MM.1S (cell line): ENCODE measurements at regions not wholly inside any gene's neighbourhood (a gene's known extent, or its start where the extent isn't known, plus 50 kb on each side); places are given as distances from the start of the nearest gene placed in this dataset.

Source experiments
- DNase-seq: peaks from one replicate; pipeline ENCODE4 v3.0.0-alpha.2; 2015
- H2AFZ ChIP-seq: fragments of 300-600 bp; sonication (generic); 2 replicates; pipeline ENCODE4 v1.6.0; 2016; ENCODE audit warnings: antibody characterized with exemption, low read length
- H3F3A ChIP-seq: fragments of 300-600 bp; sonication (generic); 2 replicates; pipeline ENCODE4 v1.6.1; 2016; ENCODE audit warnings: mild to moderate bottlenecking, antibody characterized with exemption, low read length, moderate library complexity, mixed read lengths; ENCODE audit not compliant: insufficient read depth
- H3K27ac ChIP-seq: fragments of 300-600 bp; sonication (generic); 2 replicates; pipeline ENCODE4 v1.5.1; 2016; ENCODE audit warnings: mild to moderate bottlenecking, low read length
- H3K27me3 ChIP-seq: fragments of 300-600 bp; sonication (generic); replicated peaks from 2 replicates; pipeline ENCODE4 v1.6.0; 2016; ENCODE audit warnings: low read length; ENCODE audit not compliant: insufficient read depth
- H3K36me3 ChIP-seq: fragments of 300-600 bp; sonication (generic); replicated peaks from 2 replicates; pipeline ENCODE4 v1.6.1; 2016; ENCODE audit warnings: mild to moderate bottlenecking, low read length, mixed read lengths; ENCODE audit not compliant: insufficient read depth
- H3K4me1 ChIP-seq: fragments of 300-600 bp; sonication (generic); 2 replicates; pipeline ENCODE4 v1.6.1; 2016; ENCODE audit warnings: low read length, mixed read lengths
- H3K4me2 ChIP-seq: fragments of 300-600 bp; sonication (generic); 2 replicates; pipeline ENCODE4 v1.6.0; 2016; ENCODE audit warnings: low read depth, low read length
- H3K4me3 ChIP-seq: fragments of 300-600 bp; sonication (generic); 2 replicates; pipeline ENCODE4 v1.5.1; 2016; ENCODE audit warnings: low read length, mixed read lengths
- H3K79me2 ChIP-seq: fragments of 300-600 bp; sonication (generic); 2 replicates; pipeline ENCODE4 v1.6.1; 2016; ENCODE audit warnings: mixed run types, low read length, mixed read lengths
- H3K9ac ChIP-seq: fragments of 300-600 bp; sonication (generic); 2 replicates; pipeline ENCODE4 v1.6.1; 2016; ENCODE audit warnings: low read length, mixed read lengths
- H3K9me2 ChIP-seq: fragments of 300-600 bp; sonication (generic); replicated peaks from 2 replicates; pipeline ENCODE4 v1.6.1; 2016; ENCODE audit warnings: mild to moderate bottlenecking, low read length, mixed read lengths; ENCODE audit not compliant: insufficient read depth
- H3K9me3 ChIP-seq: fragments of 300-600 bp; sonication (generic); replicated peaks from 2 replicates; pipeline ENCODE4 v1.6.1; 2016; ENCODE audit warnings: mild to moderate bottlenecking, low read length, mixed read lengths; ENCODE audit not compliant: insufficient read depth
- H4K20me1 ChIP-seq: fragments of 300-600 bp; sonication (generic); 2 replicates; pipeline ENCODE4 v1.6.1; 2016; ENCODE audit warnings: mild to moderate bottlenecking, low read length, moderate library complexity, mixed read lengths; ENCODE audit not compliant: insufficient read depth
- CTCF ChIP-seq: fragments of 300-600 bp; sonication (generic); IDR thresholded peaks from 2 replicates; pipeline ENCODE4 v1.5.1; 2016; ENCODE audit warnings: antibody characterized with exemption, low read length, mixed read lengths
- EZH2 ChIP-seq: fragments of 300-600 bp; sonication (generic); optimal IDR thresholded peaks from 2 replicates; pipeline ENCODE3; 2017; ENCODE audit warnings: low read depth, mild to moderate bottlenecking, antibody characterized with exemption, low read length, mixed read lengths
- EZH2phosphoT487 ChIP-seq: fragments of 300-600 bp; sonication (generic); IDR thresholded peaks from 2 replicates; pipeline ENCODE4 v1.6.1; 2018; ENCODE audit warnings: antibody characterized with exemption, low read length

DNA sequence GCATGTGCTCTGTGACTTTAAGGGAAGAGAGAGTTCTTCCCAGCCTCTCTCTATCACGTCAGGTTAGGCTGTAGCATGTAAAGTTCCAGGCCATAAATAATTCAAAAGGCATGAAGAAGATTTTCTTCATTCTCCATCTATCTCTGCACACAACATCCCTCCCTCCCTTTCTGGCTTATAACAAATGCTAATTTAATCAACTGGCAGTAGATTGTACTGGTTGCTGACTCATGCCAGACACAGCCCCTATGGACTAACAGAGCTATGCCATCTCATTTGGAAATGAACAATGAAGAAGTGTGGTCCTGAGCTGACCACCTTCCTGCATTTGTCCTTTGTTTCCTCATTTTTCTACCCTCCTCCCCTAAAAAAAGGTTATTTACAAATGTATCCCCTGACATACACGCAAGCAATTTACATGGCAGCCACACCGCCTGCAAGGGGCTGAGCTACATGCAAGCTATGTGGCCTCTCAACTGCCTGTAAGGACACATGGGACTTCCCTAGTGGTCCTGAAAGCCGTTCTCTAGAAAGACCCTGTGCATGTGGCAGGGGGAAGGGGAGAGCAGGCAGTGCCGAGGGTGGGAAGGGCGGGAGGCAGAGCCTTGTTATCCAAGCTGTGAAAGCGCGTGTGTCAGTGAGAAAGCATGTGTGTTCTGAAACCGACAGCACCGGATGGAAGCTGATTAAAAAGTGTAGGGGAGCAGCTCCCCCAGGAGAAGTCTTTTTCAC, 90.9 kb upstream of the KLF7 start:
- no peak overlapping the region for H2AFZ ChIP-seq
- H3K79me2 ChIP-seq, result no peaks in the 10 kb centered on the region
- H3K9me3 ChIP-seq, result no peaks in the 10 kb centered on the region
- no peak overlapping the region for H3K27ac ChIP-seq
- no peaks in the 10 kb centered on the region for H3K36me3 ChIP-seq
- no peaks in the 10 kb centered on the region for H4K20me1 ChIP-seq
- no peaks in the 10 kb centered on the region for H3F3A ChIP-seq
- DNase-seq, result no peak
- no peak overlapping the region for H3K4me2 ChIP-seq
- no peak overlapping the region for H3K4me3 ChIP-seq
- TF ChIP-seq EZH2 (no peak), CTCF (no peak), EZH2phosphoT487 (no peak)
- no peaks in the 10 kb centered on the region for H3K9me2 ChIP-seq
- H3K4me1 ChIP-seq, result no peaks in the 10 kb centered on the region
- H3K9ac ChIP-seq, result no peak overlapping the region
- H3K27me3 ChIP-seq, result no peaks in the 10 kb centered on the region

DNA sequence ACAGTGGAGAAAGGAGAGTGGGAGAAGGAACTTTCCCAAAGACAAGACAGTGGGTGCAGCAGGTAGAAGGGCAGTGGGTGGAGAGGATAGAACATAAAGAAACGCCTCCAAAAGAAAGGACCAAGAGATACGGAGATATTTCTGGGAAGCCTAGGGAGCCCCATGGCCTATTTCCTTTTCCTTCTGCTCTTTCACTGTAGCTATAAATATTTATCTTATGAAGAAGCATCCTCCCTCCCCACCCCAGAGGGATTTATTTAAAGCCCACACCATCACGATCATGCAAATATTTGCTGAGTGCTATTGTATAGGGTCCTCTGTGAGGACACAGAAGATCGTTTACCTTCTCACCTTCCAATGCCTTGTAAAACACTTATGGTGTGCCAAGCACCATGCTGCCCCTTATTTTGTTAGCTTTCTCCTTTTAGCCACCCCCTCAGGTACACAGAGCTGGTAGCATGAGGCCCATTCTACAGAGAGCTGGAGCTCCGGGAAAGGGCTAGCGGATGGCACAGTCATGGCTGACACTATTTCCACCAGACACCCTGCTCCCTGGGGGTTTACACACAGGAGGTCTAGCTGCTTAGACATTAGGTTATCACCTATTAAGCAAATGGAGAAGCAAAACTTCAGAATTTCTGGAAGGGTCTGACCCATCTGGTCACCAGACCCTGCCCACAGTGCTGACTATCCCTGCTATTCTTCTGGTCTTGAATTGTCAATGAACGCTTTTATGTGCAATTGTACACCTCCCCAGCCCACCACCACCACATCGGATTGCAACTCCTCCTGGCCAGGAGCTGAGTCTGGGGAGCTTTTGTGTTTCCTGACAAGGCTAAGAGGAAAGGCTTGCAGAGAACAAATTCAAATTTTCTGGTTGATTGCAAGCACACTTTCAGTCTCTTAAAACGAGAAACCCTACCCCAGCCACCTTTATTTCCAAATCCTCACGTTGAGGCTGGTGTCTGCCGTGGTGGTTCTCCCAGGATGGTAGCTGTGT, 91.8 kb upstream of the KLF7 start:
- H4K20me1 ChIP-seq, result no peaks in the 10 kb centered on the region
- no peaks in the 10 kb centered on the region for H3F3A ChIP-seq
- H3K4me3 ChIP-seq, result no peak overlapping the region
- H3K79me2 ChIP-seq, result no peaks in the 10 kb centered on the region
- no peaks in the 10 kb centered on the region for H3K9me3 ChIP-seq
- no peak overlapping the region for H3K4me2 ChIP-seq
- H3K27me3 ChIP-seq, result no peaks in the 10 kb centered on the region
- no peak overlapping the region for H2AFZ ChIP-seq
- DNase-seq, result no peak
- no peak overlapping the region for H3K9ac ChIP-seq
- H3K27ac ChIP-seq, result no peak overlapping the region
- TF ChIP-seq CTCF (no peak), EZH2 (no peak), EZH2phosphoT487 (no peak)
- no peaks in the 10 kb centered on the region for H3K9me2 ChIP-seq
- H3K4me1 ChIP-seq, result no peaks in the 10 kb centered on the region
- H3K36me3 ChIP-seq, result no peaks in the 10 kb centered on the region

DNA sequence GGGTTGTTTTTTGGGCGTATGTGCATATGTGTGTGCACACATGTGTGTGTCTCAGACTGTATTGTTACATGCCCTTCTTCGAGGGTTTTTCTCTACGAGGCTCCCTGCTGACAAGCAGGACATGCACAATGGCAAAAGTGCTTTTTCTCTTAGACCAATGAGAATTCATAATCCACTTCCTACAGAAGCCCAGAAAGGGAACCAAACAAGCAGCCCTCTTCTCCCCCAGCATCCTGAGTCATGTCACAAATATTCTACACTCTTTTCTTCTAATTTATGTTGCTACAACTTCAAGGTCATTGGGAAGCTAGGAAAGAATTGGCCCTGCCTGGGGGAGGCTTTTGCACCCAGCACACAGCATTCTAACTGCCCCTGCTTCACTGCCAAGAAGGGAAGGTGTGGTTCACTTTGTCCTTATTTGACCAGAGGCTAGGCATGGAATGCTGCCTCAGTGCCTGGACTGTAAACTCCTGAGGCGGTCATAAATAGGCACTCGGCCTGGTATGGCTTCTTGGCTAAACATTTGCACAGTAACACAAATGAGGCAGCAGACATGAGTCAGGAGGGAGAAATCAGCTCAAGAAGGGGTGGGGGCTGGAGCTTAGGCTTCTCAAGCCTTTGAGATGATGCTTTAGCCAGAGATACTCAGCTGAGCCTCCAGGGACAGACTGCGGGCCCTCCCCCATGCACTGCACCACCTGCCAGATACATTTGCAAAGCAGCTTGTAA, 92.7 kb upstream of the KLF7 start:
- Histone ChIP-seq H3K4me1 (no peaks in the 10 kb centered on the region), H3K9ac (no peak overlapping the region), H4K20me1 (no peaks in the 10 kb centered on the region), H3K9me3 (no peaks in the 10 kb centered on the region), H3K27me3 (no peaks in the 10 kb centered on the region), H3K27ac (no peak overlapping the region), H3K9me2 (no peaks in the 10 kb centered on the region), H2AFZ (no peak overlapping the region), H3K79me2 (no peaks in the 10 kb centered on the region), H3F3A (no peaks in the 10 kb centered on the region), H3K4me3 (no peak overlapping the region), H3K36me3 (no peaks in the 10 kb centered on the region), H3K4me2 (no peak overlapping the region)
- DNase-seq, result no peak
- TF ChIP-seq EZH2 (no peak), EZH2phosphoT487 (no peak), CTCF (no peak)
